ELF-1 (cell line): ENCODE measurements at regions not wholly inside any gene's neighbourhood (a gene's known extent, or its start where the extent isn't known, plus 50 kb on each side); places are given as distances from the start of the nearest gene placed in this dataset.
A peak's percentile ranks its signal among the peaks of the same experiment; 100 is the strongest.
"Not testable (repeated sequence)": the region's sequence is repeated elsewhere in the genome, so short reads cannot be mapped to it uniquely, and the experiment has no call there.

Source experiments
- DNase-seq: peaks from one replicate; pipeline ENCODE4 v3.0.0-alpha.2; 2016; ENCODE audit warnings: low read depth, low spot score

GRCh38 chr1:67530071-67530470 is 99.9 kb upstream of the SERBP1 start:
- DNase-seq: no peak

- peak; percentile 48 for DNase-seq
Measured at GRCh38 chr1:67532452-67533216, 102.4 kb upstream of the SERBP1 start.

GRCh38 chr1:67534627-67535065 is 104.4 kb upstream of the SERBP1 start:
- DNase-seq: no peak

GRCh38 chr1:67535474-67535873 is 105.3 kb upstream of the SERBP1 start:
- peak; percentile 62 for DNase-seq

GRCh38 chr1:67536957-67537666 is 106.9 kb upstream of the SERBP1 start:
- no peak for DNase-seq

- DNase-seq: no peak
Measured at GRCh38 chr1:67537667-67538018, 107.4 kb upstream of the SERBP1 start.

- DNase-seq: no peak
Measured at GRCh38 chr1:67540025-67540732, 110.0 kb upstream of the SERBP1 start.

- DNase-seq: no peak
Measured at GRCh38 chr1:67540733-67541125, 110.5 kb upstream of the SERBP1 start.

- DNase-seq: no peak
Measured at GRCh38 chr1:67542747-67543146, 112.5 kb upstream of the SERBP1 start.

- DNase-seq: no peak
Measured at GRCh38 chr1:67544921-67545320, 114.7 kb upstream of the SERBP1 start.

GRCh38 chr1:67545364-67545763 is 115.2 kb upstream of the SERBP1 start:
- DNase-seq: no peak

GRCh38 chr1:67551375-67551774 is 121.2 kb upstream of the SERBP1 start:
- no peak for DNase-seq

GRCh38 chr1:67552336-67552759 is 122.1 kb upstream of the SERBP1 start:
- DNase-seq: peak; percentile 44

- not testable (repeated sequence) for DNase-seq
Measured at GRCh38 chr1:67554204-67554603, 124.0 kb upstream of the SERBP1 start.

GRCh38 chr1:67555461-67556296 is 125.5 kb upstream of the SERBP1 start:
- peak; percentile 84 for DNase-seq

GRCh38 chr1:67556297-67556900 is 126.2 kb upstream of the SERBP1 start:
- no peak for DNase-seq

- no peak for DNase-seq
Measured at GRCh38 chr1:67557696-67558448, 127.1 kb upstream of the GADD45A start.

GRCh38 chr1:67558449-67559193 is 126.4 kb upstream of the GADD45A start:
- no peak for DNase-seq

GRCh38 chr1:67559222-67559700 is 125.7 kb upstream of the GADD45A start:
- peak; percentile 50 for DNase-seq
